ENCODE measurements at regions not wholly inside any gene's neighbourhood (a gene's known extent, or its start where the extent isn't known, plus 50 kb on each side); places are given as distances from the start of the nearest gene placed in this dataset.

DNA sequence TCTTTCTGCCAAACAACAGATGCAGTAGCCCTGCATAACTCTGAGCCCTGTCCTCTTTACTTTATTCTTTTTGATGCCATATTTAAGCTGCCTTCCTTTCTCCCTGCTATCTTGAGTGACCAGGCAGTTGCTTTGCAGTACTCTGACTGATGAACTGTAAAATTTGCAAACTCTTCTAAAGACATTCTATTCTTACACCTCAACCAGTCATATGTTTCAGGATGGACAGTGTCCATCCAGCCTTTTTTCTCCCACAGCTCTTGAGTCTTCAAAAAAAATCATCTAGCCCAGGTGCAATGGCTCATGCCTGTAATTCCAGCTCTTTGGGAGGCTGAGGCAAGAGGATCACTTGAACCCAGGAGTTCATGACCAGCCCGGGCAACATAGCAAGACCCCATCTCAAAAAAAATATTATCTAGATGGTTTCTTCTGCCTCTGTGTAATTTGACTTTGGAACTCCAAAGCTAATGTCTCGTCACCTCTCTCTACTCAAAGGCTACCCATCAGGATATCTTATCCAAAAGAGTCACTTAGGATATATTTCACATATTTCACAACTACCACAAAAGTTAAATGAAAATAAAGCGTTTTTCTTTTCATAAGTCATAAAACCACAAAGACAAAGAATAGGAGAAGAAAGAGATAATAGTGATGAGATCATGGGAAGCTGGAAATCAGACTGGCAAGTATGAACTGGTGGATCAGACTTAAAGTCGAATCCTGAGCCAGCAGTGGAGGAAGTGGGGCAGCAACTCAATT, 54.6 kb upstream of the IPO9 start:
- DNase-seq, result no peak

GRCh38 chr1:201774983-201775344, 54.0 kb upstream of the IPO9 start:
- DNase-seq, result no peak

GRCh38 chr1:201775380-201775779, 53.6 kb upstream of the IPO9 start:
- DNase-seq, result no peak

DNA sequence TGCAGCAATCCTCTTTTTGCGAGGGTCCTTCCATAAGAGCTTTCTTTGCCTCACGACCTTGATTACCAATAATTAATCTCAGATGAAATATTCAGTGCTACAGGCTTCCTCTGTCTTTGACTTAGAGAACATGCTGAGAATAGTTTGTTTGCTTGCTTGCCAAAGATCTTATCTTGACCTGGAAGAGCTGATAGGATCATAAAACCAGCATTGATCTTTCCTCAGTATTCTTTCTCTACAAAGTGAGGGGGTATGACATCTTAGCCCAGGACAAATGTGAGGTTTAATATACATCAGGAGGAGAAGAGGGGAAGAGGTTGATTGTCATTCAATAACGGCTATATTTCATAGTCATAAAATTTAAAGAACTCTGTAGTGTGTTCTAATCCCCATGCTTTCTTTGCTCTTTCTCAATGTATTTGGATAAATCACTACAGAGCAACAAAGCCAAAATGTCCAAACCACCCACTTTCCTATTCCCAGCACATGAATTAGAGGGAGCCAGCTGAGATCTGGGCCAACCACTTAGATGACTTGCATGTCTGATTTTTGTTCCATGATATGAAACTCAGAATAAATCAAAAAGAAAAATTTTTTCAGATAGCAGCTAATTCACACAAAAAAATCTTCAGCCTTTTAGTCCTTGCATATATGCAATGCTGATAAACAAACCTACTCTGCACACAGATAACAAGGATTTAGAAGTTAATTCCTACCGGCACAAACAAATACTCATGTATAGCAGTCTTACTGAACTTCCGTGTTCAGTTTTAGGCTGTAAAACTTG, 50.5 kb upstream of the IPO9 start:
- no peak for DNase-seq
